MM.1S (cell line): ENCODE measurements at regions not wholly inside any gene's neighbourhood (a gene's known extent, or its start where the extent isn't known, plus 50 kb on each side); places are given as distances from the start of the nearest gene placed in this dataset.

Experiments used
- DNase-seq: peaks from one replicate; pipeline ENCODE4 v3.0.0-alpha.2; 2015
- H2AFZ ChIP-seq: fragments of 300-600 bp; sonication (generic); 2 replicates; pipeline ENCODE4 v1.6.0; 2016; ENCODE audit warnings: antibody characterized with exemption, low read length
- H3F3A ChIP-seq: fragments of 300-600 bp; sonication (generic); 2 replicates; pipeline ENCODE4 v1.6.1; 2016; ENCODE audit warnings: mild to moderate bottlenecking, antibody characterized with exemption, low read length, moderate library complexity, mixed read lengths; ENCODE audit not compliant: insufficient read depth
- H3K27ac ChIP-seq: fragments of 300-600 bp; sonication (generic); 2 replicates; pipeline ENCODE4 v1.5.1; 2016; ENCODE audit warnings: mild to moderate bottlenecking, low read length
- H3K27me3 ChIP-seq: fragments of 300-600 bp; sonication (generic); replicated peaks from 2 replicates; pipeline ENCODE4 v1.6.0; 2016; ENCODE audit warnings: low read length; ENCODE audit not compliant: insufficient read depth
- H3K36me3 ChIP-seq: fragments of 300-600 bp; sonication (generic); replicated peaks from 2 replicates; pipeline ENCODE4 v1.6.1; 2016; ENCODE audit warnings: mild to moderate bottlenecking, low read length, mixed read lengths; ENCODE audit not compliant: insufficient read depth
- H3K4me1 ChIP-seq: fragments of 300-600 bp; sonication (generic); 2 replicates; pipeline ENCODE4 v1.6.1; 2016; ENCODE audit warnings: low read length, mixed read lengths
- H3K4me2 ChIP-seq: fragments of 300-600 bp; sonication (generic); 2 replicates; pipeline ENCODE4 v1.6.0; 2016; ENCODE audit warnings: low read depth, low read length
- H3K4me3 ChIP-seq: fragments of 300-600 bp; sonication (generic); 2 replicates; pipeline ENCODE4 v1.5.1; 2016; ENCODE audit warnings: low read length, mixed read lengths
- H3K79me2 ChIP-seq: fragments of 300-600 bp; sonication (generic); 2 replicates; pipeline ENCODE4 v1.6.1; 2016; ENCODE audit warnings: mixed run types, low read length, mixed read lengths
- H3K9ac ChIP-seq: fragments of 300-600 bp; sonication (generic); 2 replicates; pipeline ENCODE4 v1.6.1; 2016; ENCODE audit warnings: low read length, mixed read lengths
- H3K9me2 ChIP-seq: fragments of 300-600 bp; sonication (generic); replicated peaks from 2 replicates; pipeline ENCODE4 v1.6.1; 2016; ENCODE audit warnings: mild to moderate bottlenecking, low read length, mixed read lengths; ENCODE audit not compliant: insufficient read depth
- H3K9me3 ChIP-seq: fragments of 300-600 bp; sonication (generic); replicated peaks from 2 replicates; pipeline ENCODE4 v1.6.1; 2016; ENCODE audit warnings: mild to moderate bottlenecking, low read length, mixed read lengths; ENCODE audit not compliant: insufficient read depth
- H4K20me1 ChIP-seq: fragments of 300-600 bp; sonication (generic); 2 replicates; pipeline ENCODE4 v1.6.1; 2016; ENCODE audit warnings: mild to moderate bottlenecking, low read length, moderate library complexity, mixed read lengths; ENCODE audit not compliant: insufficient read depth
- EZH2 ChIP-seq: fragments of 300-600 bp; sonication (generic); optimal IDR thresholded peaks from 2 replicates; pipeline ENCODE3; 2017; ENCODE audit warnings: low read depth, mild to moderate bottlenecking, antibody characterized with exemption, low read length, mixed read lengths
- EZH2phosphoT487 ChIP-seq: fragments of 300-600 bp; sonication (generic); IDR thresholded peaks from 2 replicates; pipeline ENCODE4 v1.6.1; 2018; ENCODE audit warnings: antibody characterized with exemption, low read length
- TF ChIP-seq, protein P1 (sequence below): fragments of 300-600 bp; sonication (generic); IDR thresholded peaks from 2 replicates; pipeline ENCODE4 v1.5.1; 2016; ENCODE audit warnings: antibody characterized with exemption, low read length, mixed read lengths

DNA sequence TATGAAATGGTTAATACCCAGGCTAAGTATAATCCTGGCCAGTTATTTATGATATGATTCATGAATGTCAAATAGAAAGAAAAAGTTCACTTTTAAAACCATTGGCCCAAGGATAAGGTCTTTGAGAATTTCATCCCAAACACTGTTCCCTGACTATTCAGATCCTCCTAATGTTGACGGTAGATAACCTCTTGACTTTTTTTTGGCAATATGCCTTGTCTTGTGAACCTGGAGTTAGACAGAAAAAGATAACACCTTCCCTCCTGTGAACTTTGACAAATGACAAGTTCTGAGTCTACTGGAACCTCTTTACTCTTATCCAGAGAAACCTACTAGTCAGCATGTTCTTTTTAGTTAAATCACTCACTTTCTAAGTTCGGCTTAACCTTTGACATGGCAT, 166.8 kb upstream of the PREP start:
- no peaks in the 10 kb centered on the region for H4K20me1 ChIP-seq
- no peak overlapping the region for H2AFZ ChIP-seq
- H3K4me3 ChIP-seq = no peak overlapping the region
- no peaks in the 10 kb centered on the region for H3K36me3 ChIP-seq
- H3K9me2 ChIP-seq = no peaks in the 10 kb centered on the region
- TF ChIP-seq EZH2phosphoT487 (no peak), EZH2 (no peak)
- TF ChIP-seq, protein P1, sequence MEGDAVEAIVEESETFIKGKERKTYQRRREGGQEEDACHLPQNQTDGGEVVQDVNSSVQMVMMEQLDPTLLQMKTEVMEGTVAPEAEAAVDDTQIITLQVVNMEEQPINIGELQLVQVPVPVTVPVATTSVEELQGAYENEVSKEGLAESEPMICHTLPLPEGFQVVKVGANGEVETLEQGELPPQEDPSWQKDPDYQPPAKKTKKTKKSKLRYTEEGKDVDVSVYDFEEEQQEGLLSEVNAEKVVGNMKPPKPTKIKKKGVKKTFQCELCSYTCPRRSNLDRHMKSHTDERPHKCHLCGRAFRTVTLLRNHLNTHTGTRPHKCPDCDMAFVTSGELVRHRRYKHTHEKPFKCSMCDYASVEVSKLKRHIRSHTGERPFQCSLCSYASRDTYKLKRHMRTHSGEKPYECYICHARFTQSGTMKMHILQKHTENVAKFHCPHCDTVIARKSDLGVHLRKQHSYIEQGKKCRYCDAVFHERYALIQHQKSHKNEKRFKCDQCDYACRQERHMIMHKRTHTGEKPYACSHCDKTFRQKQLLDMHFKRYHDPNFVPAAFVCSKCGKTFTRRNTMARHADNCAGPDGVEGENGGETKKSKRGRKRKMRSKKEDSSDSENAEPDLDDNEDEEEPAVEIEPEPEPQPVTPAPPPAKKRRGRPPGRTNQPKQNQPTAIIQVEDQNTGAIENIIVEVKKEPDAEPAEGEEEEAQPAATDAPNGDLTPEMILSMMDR = no peak
- no peaks in the 10 kb centered on the region for H3K4me1 ChIP-seq
- H3K9ac ChIP-seq = no peak overlapping the region
- no peaks in the 10 kb centered on the region for H3F3A ChIP-seq
- DNase-seq = no peak
- H3K9me3 ChIP-seq = no peaks in the 10 kb centered on the region
- no peak overlapping the region for H3K27ac ChIP-seq
- no peak overlapping the region for H3K4me2 ChIP-seq
- no peaks in the 10 kb centered on the region for H3K27me3 ChIP-seq
- H3K79me2 ChIP-seq = no peaks in the 10 kb centered on the region

DNA sequence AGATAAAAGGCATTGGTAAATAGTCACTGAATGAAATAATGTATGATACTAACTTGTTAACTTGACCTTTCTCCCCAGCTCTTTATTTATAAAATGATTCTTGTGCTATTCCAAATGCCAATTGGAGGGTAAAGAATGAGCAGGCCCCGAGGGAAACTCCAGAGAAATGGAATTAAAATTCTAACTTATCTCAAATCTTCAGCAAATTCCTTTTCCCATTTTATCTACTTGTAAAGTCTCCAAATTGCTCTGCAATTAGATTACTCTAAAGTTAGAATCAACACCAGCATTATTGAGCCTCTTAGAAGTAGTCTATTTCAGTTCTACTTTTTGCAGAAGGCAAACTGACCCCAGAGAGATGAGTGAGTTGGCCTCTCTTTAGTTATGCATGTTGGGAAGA, 165.9 kb upstream of the PREP start:
- H3K79me2 ChIP-seq = no peaks in the 10 kb centered on the region
- no peaks in the 10 kb centered on the region for H3K9me3 ChIP-seq
- no peaks in the 10 kb centered on the region for H3K27me3 ChIP-seq
- no peak overlapping the region for H3K9ac ChIP-seq
- no peak overlapping the region for H3K4me3 ChIP-seq
- H3K27ac ChIP-seq = no peak overlapping the region
- H3K4me2 ChIP-seq = no peak overlapping the region
- DNase-seq = no peak
- no peaks in the 10 kb centered on the region for H3K9me2 ChIP-seq
- H3K4me1 ChIP-seq = no peaks in the 10 kb centered on the region
- no peaks in the 10 kb centered on the region for H3K36me3 ChIP-seq
- no peaks in the 10 kb centered on the region for H3F3A ChIP-seq
- TF ChIP-seq, protein P1 = no peak
- TF ChIP-seq EZH2 (no peak), EZH2phosphoT487 (no peak)
- H4K20me1 ChIP-seq = no peaks in the 10 kb centered on the region
- H2AFZ ChIP-seq = no peak overlapping the region

DNA sequence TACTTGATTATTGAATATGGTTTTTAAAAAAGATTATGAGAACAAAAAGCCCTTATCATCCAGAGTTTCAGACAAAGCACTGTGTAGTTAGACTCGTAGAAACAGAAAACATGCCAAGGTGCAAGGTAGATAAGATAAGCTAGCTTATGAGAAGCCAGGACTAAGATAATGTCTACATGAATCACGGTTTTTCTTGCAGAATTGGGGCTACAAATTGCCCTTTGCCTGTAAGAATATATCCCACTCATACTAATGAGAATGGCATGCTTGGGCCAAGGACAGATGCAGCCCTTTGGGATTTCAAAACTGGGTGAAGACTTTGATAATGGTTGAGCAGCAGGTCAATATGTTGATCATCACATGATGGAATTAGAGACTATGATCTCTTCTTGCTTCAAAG, 165.3 kb upstream of the PREP start:
- Histone ChIP-seq H3F3A (no peaks in the 10 kb centered on the region), H3K4me1 (no peaks in the 10 kb centered on the region), H3K9me2 (no peaks in the 10 kb centered on the region), H3K36me3 (no peaks in the 10 kb centered on the region), H3K9ac (no peak overlapping the region), H4K20me1 (no peaks in the 10 kb centered on the region), H3K27me3 (no peaks in the 10 kb centered on the region), H3K79me2 (no peaks in the 10 kb centered on the region), H2AFZ (no peak overlapping the region), H3K4me2 (no peak overlapping the region), H3K27ac (no peak overlapping the region), H3K4me3 (no peak overlapping the region), H3K9me3 (no peaks in the 10 kb centered on the region)
- no peak for DNase-seq
- TF ChIP-seq, protein P1 = no peak
- TF ChIP-seq EZH2 (no peak), EZH2phosphoT487 (no peak)

DNA sequence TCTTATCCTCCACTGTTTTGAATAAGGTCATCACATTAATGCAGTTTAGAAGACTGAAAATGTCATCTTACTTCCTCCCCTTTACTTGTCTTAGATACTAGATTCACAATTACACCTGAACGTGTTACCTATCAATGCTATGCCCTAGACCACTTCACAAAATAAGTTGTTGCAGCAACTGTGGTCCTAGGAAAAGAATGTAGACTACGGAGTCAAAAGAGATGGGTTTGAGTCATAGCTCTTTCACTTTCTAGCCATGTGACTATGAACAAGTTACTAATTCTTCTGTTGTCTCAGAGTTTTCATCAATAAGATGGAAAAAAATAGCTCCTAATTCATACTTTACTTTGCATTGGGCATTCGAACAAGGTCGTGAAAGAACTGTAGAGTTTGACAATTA, 164.3 kb upstream of the PREP start:
- Histone ChIP-seq H4K20me1 (no peaks in the 10 kb centered on the region), H3K9ac (no peak overlapping the region), H3K4me3 (no peak overlapping the region), H3K4me1 (no peaks in the 10 kb centered on the region), H3K27me3 (no peaks in the 10 kb centered on the region), H3K4me2 (no peak overlapping the region), H3K36me3 (no peaks in the 10 kb centered on the region), H3K79me2 (no peaks in the 10 kb centered on the region), H2AFZ (no peak overlapping the region), H3K9me3 (no peaks in the 10 kb centered on the region), H3F3A (no peaks in the 10 kb centered on the region), H3K27ac (no peak overlapping the region), H3K9me2 (no peaks in the 10 kb centered on the region)
- TF ChIP-seq EZH2 (no peak), EZH2phosphoT487 (no peak)
- TF ChIP-seq, protein P1 = no peak
- no peak for DNase-seq
